T47D (cell line): ENCODE measurements at regions not wholly inside any gene's neighbourhood (a gene's known extent, or its start where the extent isn't known, plus 50 kb on each side); places are given as distances from the start of the nearest gene placed in this dataset.

Experiments
- DNase-seq, 2 experiments: peaks; one replicate each; pipeline versions ENCODE4 v3.0.0 to v3.0.0-alpha.2; 2011 to 2012; ENCODE audit warnings: low read depth in 1 of 2, low spot score in 1 of 2
- JUND ChIP-seq: IDR thresholded peaks from 2 replicates; pipeline ENCODE4 v1.6.1; 2012; ENCODE audit warnings: low read depth
- in situ Hi-C: cut with HindIII; loops from 2 replicates; pipeline ENCODE4 v1.10.0; 2016; ENCODE audit warnings: low sequenced_read_pairs, low pct_unique_long_range_greater_than_20kb

- in situ Hi-C loops, result no loop called here
- TF ChIP-seq JUND, result no peak
- DNase-seq, result no peak
Measured at GRCh38 chr18:4878480-4878879, 318.6 kb downstream of the AKAIN1 start.

GRCh38 chr18:4871197-4871596, 325.9 kb downstream of the AKAIN1 start:
- DNase-seq, result no peak
- no peak for TF ChIP-seq JUND

GRCh38 chr18:4870177-4870773, 326.8 kb downstream of the AKAIN1 start:
- in situ Hi-C loops, result no loop called here
- TF ChIP-seq JUND, result no peak
- DNase-seq, result no peak

More at GRCh38 chr18:4871197-4871596, 325.9 kb downstream of the AKAIN1 start:
- in situ Hi-C loops, result no loop called here

- no peak for TF ChIP-seq JUND
- in situ Hi-C loops, result no loop called here
- DNase-seq, result no peak
Measured at GRCh38 chr18:4869155-4869554, 327.9 kb downstream of the AKAIN1 start.

- no peak for TF ChIP-seq JUND
- DNase-seq, result no peak
- in situ Hi-C loops, result no loop called here
Measured at GRCh38 chr18:4858379-4859127, 338.5 kb downstream of the AKAIN1 start.

- DNase-seq, result no peak
- TF ChIP-seq JUND, result no peak
- in situ Hi-C loops, result no loop called here
Measured at GRCh38 chr18:4854671-4855070, 342.4 kb downstream of the AKAIN1 start.

- DNase-seq, result no peak
- no peak for TF ChIP-seq JUND
- in situ Hi-C loops, result no loop called here
Measured at GRCh38 chr18:4851301-4851976, 345.6 kb downstream of the AKAIN1 start.

- TF ChIP-seq JUND, result no peak
- in situ Hi-C loops, result no loop called here
Measured at GRCh38 chr18:4847056-4847455, 350.0 kb downstream of the AKAIN1 start.

GRCh38 chr18:4844320-4844719, 352.7 kb downstream of the AKAIN1 start:
- DNase-seq, result no peak
- TF ChIP-seq JUND, result no peak
- in situ Hi-C loops, result no loop called here

More at GRCh38 chr18:4847056-4847455, 350.0 kb downstream of the AKAIN1 start:
- no peak for DNase-seq

- no peak for TF ChIP-seq JUND
- in situ Hi-C loops, result no loop called here
- no peak for DNase-seq
Measured at GRCh38 chr18:4843771-4844170, 353.3 kb downstream of the AKAIN1 start.

- TF ChIP-seq JUND, result no peak
- in situ Hi-C loops, result no loop called here
- DNase-seq, result no peak
Measured at GRCh38 chr18:4842751-4843150, 354.3 kb downstream of the AKAIN1 start.

- in situ Hi-C loops, result no loop called here
- no peak for TF ChIP-seq JUND
- no peak for DNase-seq
Measured at GRCh38 chr18:4842287-4842686, 354.8 kb downstream of the AKAIN1 start.

- DNase-seq, result no peak
- in situ Hi-C loops, result no loop called here
- no peak for TF ChIP-seq JUND
Measured at GRCh38 chr18:4839639-4840038, 357.4 kb downstream of the AKAIN1 start.
